IgD-negative memory B cell (primary cell): ENCODE measurements at regions not wholly inside any gene's neighbourhood (a gene's known extent, or its start where the extent isn't known, plus 50 kb on each side); places are given as distances from the start of the nearest gene placed in this dataset.

Experiments used
- H3K27ac Mint-ChIP-seq, 3 donors: one replicate each; pipeline ENCODE4 v1.8.0; 2020 to 2022; ENCODE audit warnings: mild to moderate bottlenecking in 3 of 3, mixed read lengths in 3 of 3, moderate library complexity in 1 of 3
- H3K27me3 Mint-ChIP-seq: one replicate; pipeline ENCODE4 v1.8.0; 2021; ENCODE audit warnings: mixed read lengths
- H3K36me3 Mint-ChIP-seq: one replicate; pipeline ENCODE4 v1.8.0; 2020; ENCODE audit warnings: mild to moderate bottlenecking, mixed read lengths
- H3K4me1 Mint-ChIP-seq, 3 donors: one replicate each; pipeline ENCODE4 v1.8.0; 2020 to 2022; ENCODE audit warnings: mixed read lengths in 3 of 3, mild to moderate bottlenecking in 1 of 3
- H3K4me3 Mint-ChIP-seq, 4 donors: one replicate each; pipeline ENCODE4 v1.8.0; 2020 to 2022; ENCODE audit warnings: mild to moderate bottlenecking in 4 of 4, mixed read lengths in 4 of 4, moderate library complexity in 3 of 4
- H3K9me3 Mint-ChIP-seq, 3 donors: one replicate each; pipeline ENCODE4 v1.8.0; 2020 to 2021; ENCODE audit warnings: mixed read lengths in 3 of 3, mild to moderate bottlenecking in 1 of 3

DNA sequence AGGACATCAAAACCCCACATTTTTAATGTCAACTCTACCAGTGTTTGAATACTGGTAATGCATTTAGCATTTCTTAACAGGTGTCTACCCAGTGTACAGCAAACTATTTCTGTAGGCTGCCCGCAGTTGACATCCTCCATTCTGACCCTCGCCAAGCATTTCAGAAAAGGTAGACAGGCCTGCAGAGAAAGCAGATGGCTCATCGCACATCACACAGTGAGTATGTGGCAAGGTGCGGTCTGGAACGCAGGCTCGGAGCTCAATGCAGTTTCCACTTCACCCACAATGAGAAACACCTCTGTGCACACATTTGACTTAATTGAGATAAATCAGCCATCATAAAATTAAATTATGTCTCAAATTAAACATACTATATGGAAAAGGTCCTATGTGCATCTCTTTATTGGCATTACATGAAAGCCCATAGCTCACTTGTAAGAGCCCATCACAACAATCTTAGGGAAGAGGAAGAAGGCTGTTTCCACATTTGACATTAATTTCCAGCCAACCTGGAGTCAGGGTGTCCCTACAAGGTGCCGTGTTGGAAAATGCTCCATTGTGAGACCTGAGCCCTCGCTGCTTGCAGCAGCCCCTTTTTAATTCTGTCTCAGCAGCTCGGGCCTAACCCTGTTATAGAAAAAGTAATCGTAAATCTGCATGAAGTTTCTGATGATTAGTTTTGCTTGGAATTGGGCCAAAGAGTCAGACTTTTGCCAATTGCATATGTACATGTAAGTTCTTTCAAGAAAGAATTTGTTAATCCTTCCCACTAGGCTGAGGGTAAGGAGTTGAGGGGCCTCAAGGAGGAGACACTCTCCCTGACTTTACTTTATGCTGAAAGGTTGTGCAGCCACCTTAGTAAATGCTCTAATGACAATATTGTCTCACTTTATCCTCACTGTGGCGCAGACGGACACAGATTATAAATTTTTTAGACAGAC lies 378.7 kb upstream of the DYNLRB2 start:
- Mint-ChIP-seq H3K4me3 (no peak overlapping the region), H3K36me3 (no peaks in the 10 kb centered on the region), H3K9me3 (peaks cover 0 to 4% (median 2%) of the 10 kb centered on the region in 3 donors), H3K27me3 (peaks cover 3% of the 10 kb centered on the region), H3K27ac (no peak overlapping the region), H3K4me1 (no peaks in the 10 kb centered on the region)

- peaks cover 1% of the 10 kb centered on the region for H3K27me3 Mint-ChIP-seq
- peaks cover 0 to 3% (median 3%) of the 10 kb centered on the region in 3 donors for H3K9me3 Mint-ChIP-seq
- no peak overlapping the region for H3K27ac Mint-ChIP-seq
- H3K4me3 Mint-ChIP-seq = no peak overlapping the region
- no peaks in the 10 kb centered on the region for H3K4me1 Mint-ChIP-seq
- no peaks in the 10 kb centered on the region for H3K36me3 Mint-ChIP-seq
Measured at GRCh38 chr16:80158766-80159165, 382.0 kb upstream of the DYNLRB2 start.

- H3K36me3 Mint-ChIP-seq = no peaks in the 10 kb centered on the region
- peaks cover 0 to 5% (median 0%) of the 10 kb centered on the region in 3 donors for H3K9me3 Mint-ChIP-seq
- no peak overlapping the region for H3K4me3 Mint-ChIP-seq
Measured at GRCh38 chr16:80151722-80152111, 389.1 kb upstream of the DYNLRB2 start.

DNA sequence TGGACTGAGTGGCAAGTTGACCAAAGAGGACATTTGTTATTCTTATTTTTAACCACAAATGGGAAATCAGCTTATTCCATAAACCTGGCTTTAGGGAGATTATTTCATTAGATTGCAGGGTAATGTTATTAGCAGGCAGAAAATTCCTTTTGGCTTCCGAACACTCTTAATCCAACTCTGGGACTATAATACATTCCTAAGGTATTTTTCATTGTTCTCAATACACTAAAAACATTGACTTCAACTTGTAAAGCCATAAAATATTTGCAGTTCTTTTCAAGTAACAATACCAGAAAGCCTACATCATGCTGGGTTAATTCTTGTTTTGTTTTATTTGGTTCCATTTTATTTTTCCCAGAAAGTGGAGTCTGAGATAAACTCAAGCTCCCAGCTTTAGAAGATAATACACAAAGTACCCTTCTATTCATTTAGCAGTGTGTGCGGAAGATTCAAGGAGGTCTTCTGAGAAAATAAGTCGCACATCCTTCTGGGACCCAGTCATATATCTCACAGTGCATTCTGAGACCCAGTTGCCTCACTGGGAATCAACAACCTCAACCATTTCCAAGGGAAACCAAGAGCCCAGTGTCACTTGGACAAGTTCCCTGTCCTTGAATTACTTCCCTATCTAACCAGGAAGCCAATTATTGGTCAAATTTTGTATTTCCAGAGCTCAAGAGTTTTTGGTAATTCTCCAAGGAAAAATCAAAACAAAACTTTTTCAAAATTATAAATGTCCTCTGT lies 389.6 kb upstream of the DYNLRB2 start:
- H3K27ac Mint-ChIP-seq = no peak overlapping the region
- H3K36me3 Mint-ChIP-seq = no peaks in the 10 kb centered on the region
- no peak overlapping the region for H3K4me3 Mint-ChIP-seq
- H3K27me3 Mint-ChIP-seq = no peaks in the 10 kb centered on the region
- H3K9me3 Mint-ChIP-seq = peaks cover 0 to 5% (median 0%) of the 10 kb centered on the region in 3 donors
- no peaks in the 10 kb centered on the region for H3K4me1 Mint-ChIP-seq

More at GRCh38 chr16:80151722-80152111, 389.1 kb upstream of the DYNLRB2 start:
- no peaks in the 10 kb centered on the region for H3K27me3 Mint-ChIP-seq
- no peak overlapping the region for H3K27ac Mint-ChIP-seq
- no peaks in the 10 kb centered on the region for H3K4me1 Mint-ChIP-seq

DNA sequence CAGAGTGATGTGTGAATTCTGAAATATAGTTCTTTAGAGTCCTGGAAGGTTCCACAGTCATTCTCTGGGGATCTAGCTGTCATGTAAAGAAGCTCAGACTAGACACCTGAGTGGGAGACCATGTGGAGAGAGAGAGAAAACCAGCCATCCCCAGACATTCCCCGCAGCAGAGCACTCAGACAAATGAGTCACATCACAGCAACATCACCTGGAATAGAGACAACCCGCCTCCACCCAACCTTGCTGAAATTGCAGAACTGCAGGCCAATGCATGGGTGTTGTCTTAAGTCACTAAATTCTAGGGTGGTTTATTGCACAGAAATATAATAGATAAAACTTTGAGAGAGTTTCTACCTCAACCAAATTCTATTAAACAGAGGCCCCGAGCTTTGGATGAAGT lies 392.0 kb upstream of the DYNLRB2 start:
- H3K4me1 Mint-ChIP-seq = no peaks in the 10 kb centered on the region
- H3K9me3 Mint-ChIP-seq = peaks cover 0 to 2% (median 0%) of the 10 kb centered on the region in 3 donors
- no peak overlapping the region for H3K27ac Mint-ChIP-seq
- H3K27me3 Mint-ChIP-seq = peaks cover 6% of the 10 kb centered on the region
- H3K36me3 Mint-ChIP-seq = no peaks in the 10 kb centered on the region
- peak overlapping the region in 1 of 4 donors; percentile 9 for H3K4me3 Mint-ChIP-seq

- Mint-ChIP-seq H3K4me3 (no peak overlapping the region), H3K4me1 (no peaks in the 10 kb centered on the region), H3K27me3 (peaks cover 8% of the 10 kb centered on the region), H3K36me3 (no peaks in the 10 kb centered on the region), H3K27ac (no peak overlapping the region), H3K9me3 (peaks cover 0 to 3% (median 0%) of the 10 kb centered on the region in 3 donors)
Measured at GRCh38 chr16:80147026-80147655, 393.7 kb upstream of the DYNLRB2 start.

DNA sequence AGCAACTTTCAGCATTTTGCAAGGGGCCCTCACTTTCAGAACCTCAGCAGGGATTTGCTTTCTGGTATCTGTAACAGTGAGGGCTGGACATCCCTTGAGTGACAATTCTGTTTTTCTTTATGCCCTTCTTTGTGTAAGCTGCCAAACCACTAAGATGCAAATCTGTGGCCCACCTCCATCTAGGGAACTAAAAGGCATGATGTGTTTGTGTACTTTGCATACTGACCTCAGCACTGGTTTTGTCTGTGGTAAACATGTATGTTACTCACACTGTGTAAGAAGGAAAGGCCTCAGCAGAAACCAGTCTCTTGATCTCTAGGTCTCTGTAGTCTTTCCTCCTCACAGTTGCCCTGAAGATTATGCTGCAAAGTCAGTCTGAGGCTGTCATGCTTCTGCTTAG lies 396.6 kb upstream of the DYNLRB2 start:
- Mint-ChIP-seq H3K4me3 (no peak overlapping the region), H3K27me3 (peaks cover 12% of the 10 kb centered on the region), H3K4me1 (no peaks in the 10 kb centered on the region), H3K36me3 (peaks cover 1% of the 10 kb centered on the region), H3K27ac (no peak overlapping the region), H3K9me3 (peaks cover 0 to 3% (median 2%) of the 10 kb centered on the region in 3 donors)

DNA sequence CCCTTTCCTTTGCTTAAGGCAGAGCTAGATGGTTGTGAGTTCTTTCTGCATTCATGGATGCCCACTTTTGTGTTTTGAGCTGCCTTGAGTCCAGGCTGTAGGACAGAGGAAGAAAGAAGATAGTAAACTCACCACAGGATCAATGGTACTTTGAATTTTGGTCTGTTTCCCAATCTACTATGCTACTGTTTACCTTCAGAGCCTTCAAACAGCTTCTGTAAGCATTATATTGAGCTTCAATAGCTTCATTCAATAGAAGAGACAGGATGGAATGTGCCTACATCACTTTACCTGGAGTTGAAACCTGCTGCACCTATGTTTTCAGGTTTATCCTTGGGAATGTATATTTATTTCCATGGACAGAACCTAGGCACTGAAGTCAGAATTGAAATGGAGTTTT lies 397.9 kb upstream of the DYNLRB2 start:
- Mint-ChIP-seq H3K9me3 (peaks cover 0 to 3% (median 2%) of the 10 kb centered on the region in 3 donors), H3K27me3 (peaks cover 12% of the 10 kb centered on the region), H3K36me3 (peaks cover 1% of the 10 kb centered on the region), H3K4me3 (no peak overlapping the region), H3K4me1 (no peaks in the 10 kb centered on the region), H3K27ac (no peak overlapping the region)

- Mint-ChIP-seq H3K27ac (no peak overlapping the region), H3K4me3 (no peak overlapping the region), H3K36me3 (peaks cover 1% of the 10 kb centered on the region), H3K9me3 (peaks cover 0 to 3% (median 2%) of the 10 kb centered on the region in 3 donors), H3K4me1 (no peaks in the 10 kb centered on the region), H3K27me3 (peaks cover 12% of the 10 kb centered on the region)
Measured at GRCh38 chr16:80142281-80142680, 398.5 kb upstream of the DYNLRB2 start.

GRCh38 chr16:80129791-80130190 lies 411.0 kb upstream of the DYNLRB2 start:
- Mint-ChIP-seq H3K27me3 (peaks cover 2% of the 10 kb centered on the region), H3K27ac (no peak overlapping the region), H3K4me1 (no peaks in the 10 kb centered on the region), H3K4me3 (no peak overlapping the region), H3K36me3 (no peaks in the 10 kb centered on the region), H3K9me3 (peaks cover 0 to 4% (median 2%) of the 10 kb centered on the region in 3 donors)

DNA sequence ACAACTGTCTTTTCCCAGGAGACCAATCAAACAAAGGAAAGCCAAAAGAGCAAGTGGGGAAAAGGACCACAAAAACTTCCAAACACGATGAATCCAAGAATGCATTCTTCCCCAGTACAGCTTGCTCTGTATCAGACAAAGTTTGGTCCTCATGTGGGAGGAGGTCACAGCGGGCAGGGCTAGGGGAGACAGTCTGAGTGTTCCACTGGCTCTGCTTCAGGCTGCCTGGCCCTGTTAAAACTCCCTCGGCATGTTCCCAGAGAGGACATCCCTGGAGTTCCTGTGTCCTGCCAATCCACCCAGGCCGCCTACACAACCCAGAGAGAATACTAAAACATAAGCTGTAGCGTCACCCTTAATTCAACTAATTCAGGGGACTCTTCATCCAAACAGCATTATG lies 415.1 kb upstream of the DYNLRB2 start:
- no peaks in the 10 kb centered on the region for H3K4me1 Mint-ChIP-seq
- no peak overlapping the region for H3K4me3 Mint-ChIP-seq
- H3K27ac Mint-ChIP-seq = no peak overlapping the region
- peaks cover 2% of the 10 kb centered on the region for H3K27me3 Mint-ChIP-seq
- peaks cover 0 to 6% (median 3%) of the 10 kb centered on the region in 3 donors for H3K9me3 Mint-ChIP-seq
- no peaks in the 10 kb centered on the region for H3K36me3 Mint-ChIP-seq

- no peak overlapping the region for H3K4me3 Mint-ChIP-seq
- H3K27ac Mint-ChIP-seq = no peak overlapping the region
- no peaks in the 10 kb centered on the region for H3K4me1 Mint-ChIP-seq
- H3K9me3 Mint-ChIP-seq = peaks cover 0 to 7% (median 3%) of the 10 kb centered on the region in 3 donors
- no peaks in the 10 kb centered on the region for H3K27me3 Mint-ChIP-seq
- no peaks in the 10 kb centered on the region for H3K36me3 Mint-ChIP-seq
Measured at GRCh38 chr16:80123189-80123588, 417.6 kb upstream of the DYNLRB2 start.

- Mint-ChIP-seq H3K27me3 (no peaks in the 10 kb centered on the region), H3K4me3 (no peak overlapping the region), H3K36me3 (no peaks in the 10 kb centered on the region), H3K27ac (no peak overlapping the region), H3K4me1 (no peaks in the 10 kb centered on the region), H3K9me3 (peaks cover 0 to 7% (median 0%) of the 10 kb centered on the region in 3 donors)
Measured at GRCh38 chr16:80122115-80122514, 418.7 kb upstream of the DYNLRB2 start.

- Mint-ChIP-seq H3K9me3 (peaks cover 0 to 7% (median 0%) of the 10 kb centered on the region in 3 donors), H3K27ac (peak overlapping the region in 1 of 3 donors; percentile 19), H3K36me3 (no peaks in the 10 kb centered on the region), H3K4me1 (no peaks in the 10 kb centered on the region), H3K27me3 (no peaks in the 10 kb centered on the region), H3K4me3 (no peak overlapping the region)
Measured at GRCh38 chr16:80121522-80121909, 419.3 kb upstream of the DYNLRB2 start.
